CD4-positive, CD25-positive, alpha-beta regulatory T cell (primary cell): ENCODE measurements at regions not wholly inside any gene's neighbourhood (a gene's known extent, or its start where the extent isn't known, plus 50 kb on each side); places are given as distances from the start of the nearest gene placed in this dataset.

Experiments
- ATAC-seq, 2 donors: fragments of 150-1000 bp; cut with Tn5 transposase; one replicate each; pipeline ENCODE4 v1.10.0; 2021; ENCODE audit warnings: low read depth in 2 of 2, moderate number of reproducible peaks in 2 of 2, moderate library complexity in 1 of 2
- DNase-seq, 3 donors: peaks; one replicate each; pipeline versions ENCODE4 v3.0.0 to v3.0.0-alpha.2; 2012 to 2022; ENCODE audit warnings: mixed read lengths in 1 of 3
- H3K27ac ChIP-seq: one replicate; pipeline ENCODE4 v1.7.0; 2013; ENCODE audit warnings: mild to moderate bottlenecking, low read length; ENCODE audit not compliant: insufficient read depth, poor library complexity, severe bottlenecking
- H3K27me3 ChIP-seq: one replicate; pipeline ENCODE4 v1.7.0; 2013; ENCODE audit warnings: low read length; ENCODE audit not compliant: control insufficient read depth, insufficient read depth
- H3K36me3 ChIP-seq: one replicate; pipeline ENCODE4 v1.7.0; 2013; ENCODE audit warnings: mild to moderate bottlenecking, low read length, moderate library complexity; ENCODE audit not compliant: control insufficient read depth, insufficient read depth
- H3K4me1 ChIP-seq: 2 replicates; pipeline ENCODE4 v1.7.0; 2013; ENCODE audit warnings: mild to moderate bottlenecking, low read length; ENCODE audit not compliant: insufficient read depth, control insufficient read depth, poor library complexity, severe bottlenecking
- H3K4me3 ChIP-seq: one replicate; pipeline ENCODE4 v1.7.0; 2013; ENCODE audit warnings: low read depth, mild to moderate bottlenecking, low read length, moderate library complexity
- H3K9me3 ChIP-seq, 2 experiments: 1 replicate in 1 of 2; 2 replicates in 1 of 2; pipeline ENCODE4 v1.7.0; 2013; ENCODE audit warnings: low read length in 2 of 2, mild to moderate bottlenecking in 1 of 2, moderate library complexity in 1 of 2; ENCODE audit not compliant: control insufficient read depth in 2 of 2
- H3K27ac Mint-ChIP-seq, 3 donors: one replicate each; pipeline ENCODE4 v1.8.0; 2020 to 2022; ENCODE audit warnings: mild to moderate bottlenecking in 3 of 3, mixed read lengths in 3 of 3, moderate library complexity in 2 of 3
- H3K27me3 Mint-ChIP-seq: one replicate; pipeline ENCODE4 v1.8.0; 2022; ENCODE audit warnings: mild to moderate bottlenecking, mixed read lengths
- H3K36me3 Mint-ChIP-seq: one replicate; pipeline ENCODE4 v1.8.0; 2020; ENCODE audit warnings: mixed read lengths
- H3K4me1 Mint-ChIP-seq, 4 donors: one replicate each; pipeline ENCODE4 v1.8.0; 2020 to 2022; ENCODE audit warnings: mixed read lengths in 4 of 4, mild to moderate bottlenecking in 1 of 4
- H3K4me3 Mint-ChIP-seq, 4 donors: one replicate each; pipeline ENCODE4 v1.8.0; 2020 to 2022; ENCODE audit warnings: mild to moderate bottlenecking in 4 of 4, mixed read lengths in 4 of 4, moderate library complexity in 3 of 4
- H3K9me3 Mint-ChIP-seq, 7 donors: one replicate each; pipeline ENCODE4 v1.8.0; 2020 to 2022; ENCODE audit warnings: mixed read lengths in 7 of 7, mild to moderate bottlenecking in 3 of 7, moderate library complexity in 2 of 7

- no peaks in the 10 kb centered on the region for H3K36me3 Mint-ChIP-seq
- no peaks in the 10 kb centered on the region for H3K27me3 Mint-ChIP-seq
These were observed 54.4 kb upstream of the C1orf174 start for GRCh38 chr1:3954170-3955169.

DNA sequence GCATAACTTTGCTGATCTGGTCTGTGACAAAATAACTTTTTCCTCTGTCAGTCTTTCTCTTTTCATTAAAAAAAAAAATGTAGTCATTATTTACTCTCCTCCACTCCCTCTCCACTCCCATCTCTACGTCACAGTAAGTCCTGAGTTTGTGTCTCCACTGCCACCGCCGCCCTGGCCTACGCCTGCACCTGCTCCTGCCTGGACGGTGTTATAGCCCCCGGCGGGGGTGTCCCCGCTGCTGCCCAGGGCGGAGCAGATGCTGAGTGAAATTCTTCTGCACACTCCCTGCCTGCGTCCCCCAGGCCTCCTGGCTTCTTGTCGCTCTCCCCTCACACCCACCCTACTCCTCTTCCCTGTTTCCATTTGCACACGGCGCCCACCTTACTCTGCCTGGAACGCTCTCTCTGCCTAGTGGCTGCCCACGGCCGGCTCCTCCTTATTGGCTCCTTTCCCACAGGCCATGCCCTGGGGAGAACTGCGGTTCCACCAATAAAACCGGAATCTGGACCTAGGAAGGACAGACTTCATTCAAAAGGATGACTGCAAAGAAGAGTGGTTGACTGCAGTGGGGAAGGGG, 55.2 kb upstream of the C1orf174 start:
- DNase-seq (no peak), ATAC-seq (no peak)
- Mint-ChIP-seq H3K9me3 (no peaks in the 10 kb centered on the region), H3K4me3 (no peak overlapping the region), H3K4me1 (no peaks in the 10 kb centered on the region), H3K27ac (no peak overlapping the region), H3K36me3 (no peaks in the 10 kb centered on the region), H3K27me3 (no peaks in the 10 kb centered on the region)
- H3K4me3 ChIP-seq: no peak overlapping the region
- no peak overlapping the region for H3K27ac ChIP-seq
- H3K4me1 ChIP-seq: no peaks in the 10 kb centered on the region
- H3K27me3 ChIP-seq: no peaks in the 10 kb centered on the region
- no peaks in the 10 kb centered on the region for H3K9me3 ChIP-seq
- H3K36me3 ChIP-seq: no peaks in the 10 kb centered on the region

More at GRCh38 chr1:3954170-3955169, 54.4 kb upstream of the C1orf174 start:
- ATAC-seq (no peak), DNase-seq (no peak)
- H3K4me1 Mint-ChIP-seq: no peaks in the 10 kb centered on the region
- no peak overlapping the region for H3K4me3 Mint-ChIP-seq
- no peaks in the 10 kb centered on the region for H3K9me3 ChIP-seq
- no peaks in the 10 kb centered on the region for H3K9me3 Mint-ChIP-seq
- H3K27ac ChIP-seq: no peak overlapping the region
- H3K27ac Mint-ChIP-seq: no peak overlapping the region
- no peaks in the 10 kb centered on the region for H3K4me1 ChIP-seq
- H3K4me3 ChIP-seq: no peak overlapping the region
- no peaks in the 10 kb centered on the region for H3K27me3 ChIP-seq
- H3K36me3 ChIP-seq: no peaks in the 10 kb centered on the region

DNA sequence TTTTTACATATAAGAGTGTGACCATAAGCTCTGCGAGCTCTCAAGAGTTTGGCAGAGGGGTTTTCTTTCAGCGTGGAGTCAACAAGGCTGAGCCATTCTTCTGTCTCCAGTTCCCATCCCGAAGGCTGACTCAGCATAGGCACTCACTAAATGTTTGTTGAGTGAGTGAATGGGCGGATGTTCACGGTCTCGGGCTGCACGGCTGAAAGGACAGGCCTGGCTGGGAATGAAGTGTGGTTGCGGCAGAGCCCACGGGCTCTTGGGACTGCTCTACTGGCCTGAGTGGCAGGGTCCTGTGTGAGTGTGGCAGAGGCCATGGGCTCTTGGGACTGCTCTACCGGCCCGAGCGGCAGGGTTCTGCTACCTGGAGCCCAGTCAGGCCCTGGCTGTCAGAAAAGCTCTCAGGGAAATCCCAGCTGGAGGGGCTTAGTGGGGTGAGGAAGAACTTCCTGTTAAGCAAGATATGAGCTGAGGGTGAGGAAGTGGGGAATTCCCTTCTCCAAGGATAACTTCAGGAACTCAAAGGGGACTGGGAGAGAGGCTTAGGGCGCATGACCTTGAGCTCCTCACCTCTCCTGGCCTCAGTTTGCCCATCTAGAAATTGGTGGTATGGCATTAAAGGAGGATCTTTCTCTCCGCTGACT, 56.6 kb upstream of the C1orf174 start:
- Histone ChIP-seq H3K4me3 (no peak overlapping the region), H3K27me3 (no peaks in the 10 kb centered on the region), H3K4me1 (no peaks in the 10 kb centered on the region), H3K9me3 (no peaks in the 10 kb centered on the region), H3K36me3 (no peaks in the 10 kb centered on the region), H3K27ac (no peak overlapping the region)
- Mint-ChIP-seq H3K9me3 (no peaks in the 10 kb centered on the region), H3K4me3 (no peak overlapping the region), H3K36me3 (no peaks in the 10 kb centered on the region), H3K4me1 (no peaks in the 10 kb centered on the region), H3K27me3 (no peaks in the 10 kb centered on the region), H3K27ac (no peak overlapping the region)
- DNase-seq: no peak
- no peak for ATAC-seq

GRCh38 chr1:3959361-3959760, 59.3 kb upstream of the C1orf174 start:
- ATAC-seq (no peak), DNase-seq (no peak)
- Histone ChIP-seq H3K4me3 (no peak overlapping the region), H3K36me3 (no peaks in the 10 kb centered on the region), H3K4me1 (no peaks in the 10 kb centered on the region), H3K27me3 (no peaks in the 10 kb centered on the region), H3K9me3 (no peaks in the 10 kb centered on the region), H3K27ac (no peak overlapping the region)
- Mint-ChIP-seq H3K27ac (no peak overlapping the region), H3K36me3 (no peaks in the 10 kb centered on the region), H3K4me3 (no peak overlapping the region), H3K4me1 (no peaks in the 10 kb centered on the region), H3K27me3 (no peaks in the 10 kb centered on the region), H3K9me3 (no peaks in the 10 kb centered on the region)

DNA sequence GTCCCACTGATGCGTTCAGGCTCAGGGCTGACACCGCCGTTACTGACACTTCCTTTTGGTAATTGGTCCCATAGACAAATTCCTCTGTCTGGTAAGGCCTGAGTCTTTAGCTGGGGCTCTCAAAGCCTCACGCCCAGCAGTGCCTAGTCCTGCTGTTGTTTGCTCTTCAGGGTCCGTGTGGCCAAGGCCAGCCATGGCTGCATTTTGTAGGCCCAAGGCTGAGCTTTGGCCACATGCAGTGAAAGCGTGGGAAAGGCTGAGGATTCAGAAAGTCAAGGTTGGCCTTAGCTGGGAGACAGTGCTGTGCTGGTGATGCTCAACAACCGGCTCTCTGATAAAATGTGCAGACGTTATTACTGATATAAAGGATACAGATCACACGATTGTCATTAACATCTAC, 63.5 kb upstream of the C1orf174 start:
- Histone ChIP-seq H3K9me3 (no peaks in the 10 kb centered on the region), H3K27ac (no peak overlapping the region), H3K4me1 (no peaks in the 10 kb centered on the region), H3K4me3 (no peak overlapping the region), H3K27me3 (no peaks in the 10 kb centered on the region), H3K36me3 (no peaks in the 10 kb centered on the region)
- H3K36me3 Mint-ChIP-seq: no peaks in the 10 kb centered on the region
- DNase-seq (no peak), ATAC-seq (no peak)
- no peaks in the 10 kb centered on the region for H3K4me1 Mint-ChIP-seq
- no peak overlapping the region for H3K4me3 Mint-ChIP-seq
- no peaks in the 10 kb centered on the region for H3K27me3 Mint-ChIP-seq
- H3K9me3 Mint-ChIP-seq: peaks cover 0 to 3% (median 0%) of the 10 kb centered on the region in 7 donors
- no peak overlapping the region for H3K27ac Mint-ChIP-seq

DNA sequence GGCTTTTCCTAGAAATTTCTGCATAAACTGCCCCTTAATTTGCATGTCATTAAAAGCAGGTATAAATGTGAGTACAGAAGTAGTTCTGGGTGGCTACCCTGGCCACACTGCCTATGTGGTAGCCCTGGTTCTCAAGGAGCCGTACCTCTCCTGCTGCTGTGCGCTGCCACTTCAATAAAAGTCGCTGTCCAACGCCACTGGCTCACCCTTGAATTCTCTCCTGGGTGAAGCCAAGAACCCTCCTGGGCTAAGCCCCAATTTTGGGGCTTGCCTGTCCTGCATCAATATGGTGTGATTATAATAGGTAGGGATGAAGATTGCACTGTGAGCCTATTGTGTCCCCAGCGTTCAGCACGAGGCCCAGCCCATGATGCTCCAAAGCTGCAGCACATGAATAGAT, 65.6 kb upstream of the C1orf174 start:
- Histone ChIP-seq H3K27me3 (no peaks in the 10 kb centered on the region), H3K27ac (no peak overlapping the region), H3K4me3 (no peak overlapping the region), H3K36me3 (no peaks in the 10 kb centered on the region), H3K9me3 (no peaks in the 10 kb centered on the region), H3K4me1 (no peaks in the 10 kb centered on the region)
- ATAC-seq (no peak), DNase-seq (no peak)
- H3K9me3 Mint-ChIP-seq: peaks cover 0 to 3% (median 0%) of the 10 kb centered on the region in 7 donors
- no peaks in the 10 kb centered on the region for H3K27me3 Mint-ChIP-seq
- no peaks in the 10 kb centered on the region for H3K36me3 Mint-ChIP-seq
- H3K4me3 Mint-ChIP-seq: no peak overlapping the region
- no peak overlapping the region for H3K27ac Mint-ChIP-seq
- H3K4me1 Mint-ChIP-seq: no peaks in the 10 kb centered on the region

GRCh38 chr1:3968851-3969250, 68.8 kb upstream of the C1orf174 start:
- Mint-ChIP-seq H3K4me1 (no peaks in the 10 kb centered on the region), H3K9me3 (peaks cover 0 to 3% (median 0%) of the 10 kb centered on the region in 7 donors), H3K36me3 (no peaks in the 10 kb centered on the region), H3K4me3 (no peak overlapping the region), H3K27me3 (no peaks in the 10 kb centered on the region), H3K27ac (no peak overlapping the region)
- no peak for ATAC-seq
- no peak overlapping the region for H3K27ac ChIP-seq
- H3K9me3 ChIP-seq: no peaks in the 10 kb centered on the region
- DNase-seq: no peak
- H3K36me3 ChIP-seq: no peaks in the 10 kb centered on the region
- H3K4me3 ChIP-seq: no peak overlapping the region
- H3K4me1 ChIP-seq: no peaks in the 10 kb centered on the region
- H3K27me3 ChIP-seq: no peaks in the 10 kb centered on the region
